ENCODE measurements at regions not wholly inside any gene's neighbourhood (a gene's known extent, or its start where the extent isn't known, plus 50 kb on each side); places are given as distances from the start of the nearest gene placed in this dataset.
A peak's percentile ranks its signal among the peaks of the same experiment; 100 is the strongest.

DNA sequence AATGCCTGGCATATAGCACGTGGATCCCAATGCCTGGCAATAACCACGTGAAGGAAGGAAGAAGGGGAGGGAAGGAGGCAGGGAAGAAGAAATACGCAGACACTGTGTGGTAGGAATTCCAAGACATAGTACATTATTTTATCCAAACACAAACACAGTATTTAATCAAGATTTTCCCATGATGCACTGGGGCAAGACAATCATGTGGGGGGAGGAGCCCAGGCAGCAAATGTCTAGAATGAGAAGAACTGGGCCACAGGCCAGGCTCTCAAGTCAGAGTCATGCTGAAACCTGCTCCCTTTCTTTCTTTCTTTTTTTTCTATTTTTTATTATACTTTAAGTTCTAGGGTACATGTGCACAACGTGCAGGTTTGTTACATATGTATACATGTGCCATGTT is 717.9 kb downstream of the UQCRFS1 start:
- DNase-seq, result no peak

- no peak for DNase-seq
Observed at GRCh38 chr19:28494461-28494860, 718.5 kb downstream of the UQCRFS1 start.

DNA sequence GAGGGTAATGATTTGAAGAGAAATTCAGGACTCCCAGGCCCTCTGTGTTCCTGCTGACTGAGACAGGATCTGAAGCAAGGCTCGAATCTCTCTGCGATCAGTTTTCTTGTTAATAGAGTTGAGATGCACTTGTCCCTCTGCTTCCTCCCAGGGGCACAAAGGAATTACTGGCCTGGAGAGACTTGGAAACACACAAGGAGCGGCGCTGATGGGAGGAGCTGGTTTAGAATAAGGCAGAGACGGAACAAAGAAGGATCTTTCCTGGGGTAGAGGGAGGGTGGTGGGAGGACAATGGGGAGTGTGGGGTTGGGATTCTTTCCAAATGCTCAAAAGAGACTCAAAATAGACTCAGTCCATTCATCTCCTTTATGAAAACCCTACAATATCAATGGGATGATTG is 719.1 kb downstream of the UQCRFS1 start:
- no peak for DNase-seq

DNA sequence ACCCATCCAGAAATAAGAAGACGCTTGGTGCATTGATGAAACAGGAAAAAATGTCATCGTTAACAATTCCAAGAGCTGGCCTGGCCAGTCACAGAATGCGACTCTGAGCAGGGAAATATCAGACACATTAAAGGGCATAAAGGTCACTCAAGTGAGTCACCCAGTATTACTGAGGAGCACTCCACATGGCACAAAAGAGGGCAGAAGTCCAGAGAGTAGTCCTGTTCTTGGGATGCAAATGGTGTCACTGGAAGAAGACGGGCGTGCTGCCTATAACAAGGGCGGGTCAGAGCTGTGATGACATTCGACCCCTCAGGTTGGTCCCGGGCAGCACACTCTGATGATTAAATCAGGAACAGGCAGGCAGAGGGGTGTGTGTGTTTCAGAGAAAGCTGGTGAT is 720.3 kb downstream of the UQCRFS1 start:
- DNase-seq, result no peak

DNA sequence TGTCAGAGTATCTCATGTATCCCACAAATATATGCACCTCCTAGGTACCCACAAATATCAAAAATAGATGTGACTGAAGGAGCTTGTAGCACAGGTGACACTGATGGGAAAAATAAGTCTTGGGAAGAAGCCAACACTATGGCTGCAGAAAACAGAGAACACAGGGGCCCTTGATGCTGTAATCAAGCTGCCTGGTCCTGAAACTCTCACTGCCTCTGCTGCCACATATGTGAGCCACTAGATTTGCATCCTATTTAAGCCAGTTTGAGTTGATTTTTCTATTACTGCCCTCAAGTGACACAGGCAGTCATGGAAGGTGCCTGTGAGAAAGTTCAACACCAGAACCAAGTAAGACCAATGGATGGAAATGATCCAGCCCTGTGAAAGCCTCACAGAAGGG is 720.8 kb downstream of the UQCRFS1 start:
- DNase-seq, result no peak

DNA sequence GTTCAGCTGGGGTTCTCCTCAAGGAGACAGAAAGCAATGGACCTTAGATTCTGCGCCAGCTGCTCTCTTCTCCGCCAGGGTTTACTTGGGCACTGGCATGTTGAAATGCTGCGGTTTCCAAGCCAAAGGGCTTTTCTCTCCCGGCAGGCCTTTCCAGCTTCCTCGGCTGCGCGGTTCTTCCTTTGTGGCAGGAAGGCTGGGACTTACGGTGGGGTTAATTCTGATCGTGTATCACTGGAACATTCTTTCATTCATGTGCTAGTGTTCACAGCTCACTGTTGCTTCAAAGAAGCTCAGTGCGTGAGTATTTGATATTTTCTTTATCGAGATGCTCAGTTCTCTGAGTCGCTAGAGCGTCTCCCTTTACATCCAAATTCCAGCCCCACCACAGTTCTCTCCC is 723.2 kb downstream of the UQCRFS1 start:
- DNase-seq, result no peak

DNA sequence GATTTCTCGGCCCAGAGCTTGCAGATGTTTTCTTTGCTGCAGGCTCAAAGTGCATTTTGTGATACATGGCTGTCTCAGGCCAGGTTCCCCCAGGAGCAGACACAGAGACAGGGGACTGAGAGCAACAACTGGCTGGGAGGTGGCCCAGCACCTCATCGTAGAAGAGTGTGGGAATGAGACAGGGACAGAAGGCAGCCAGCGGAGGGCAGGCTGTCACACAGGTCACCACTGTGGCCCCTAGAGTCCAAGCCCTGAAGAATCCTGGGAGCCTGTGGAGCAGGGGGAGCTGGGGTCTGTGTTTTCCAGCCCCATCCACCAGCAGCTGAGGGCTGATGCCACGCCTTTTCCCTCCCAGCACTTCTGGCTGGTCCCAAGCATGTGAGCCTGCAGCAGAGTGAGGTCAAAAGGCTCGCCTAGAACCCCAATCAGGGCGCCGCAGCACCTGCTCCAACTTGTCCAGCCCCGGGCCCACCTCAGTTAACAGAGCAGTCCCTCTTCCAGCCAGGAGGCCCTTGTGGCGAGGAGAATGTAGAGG is 723.8 kb downstream of the UQCRFS1 start:
- no peak for DNase-seq

- DNase-seq, result no peak
Observed at GRCh38 chr19:28487999-28488398, 725.0 kb downstream of the UQCRFS1 start.

DNA sequence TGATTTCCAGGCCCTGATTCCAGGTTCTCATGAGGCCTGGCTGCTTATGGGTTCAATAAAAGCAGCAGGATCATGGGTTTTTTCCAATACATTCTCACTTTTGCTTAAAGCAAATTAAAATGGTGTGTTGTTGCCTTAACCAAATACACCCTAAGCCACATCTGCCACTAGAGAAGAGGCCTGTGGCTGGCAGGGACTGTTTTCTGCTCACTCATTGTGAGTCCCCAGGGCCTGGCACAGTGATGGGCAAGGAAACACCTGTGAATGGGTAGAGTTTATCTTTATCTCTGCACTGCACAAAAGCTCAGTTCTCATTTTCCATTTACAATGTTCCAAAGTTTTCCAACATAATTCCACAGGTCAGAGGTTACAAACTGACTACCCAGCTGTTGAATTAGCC is 726.0 kb downstream of the UQCRFS1 start:
- DNase-seq, result no peak

GRCh38 chr19:28486473-28486872 is 726.5 kb downstream of the UQCRFS1 start:
- no peak for DNase-seq

DNA sequence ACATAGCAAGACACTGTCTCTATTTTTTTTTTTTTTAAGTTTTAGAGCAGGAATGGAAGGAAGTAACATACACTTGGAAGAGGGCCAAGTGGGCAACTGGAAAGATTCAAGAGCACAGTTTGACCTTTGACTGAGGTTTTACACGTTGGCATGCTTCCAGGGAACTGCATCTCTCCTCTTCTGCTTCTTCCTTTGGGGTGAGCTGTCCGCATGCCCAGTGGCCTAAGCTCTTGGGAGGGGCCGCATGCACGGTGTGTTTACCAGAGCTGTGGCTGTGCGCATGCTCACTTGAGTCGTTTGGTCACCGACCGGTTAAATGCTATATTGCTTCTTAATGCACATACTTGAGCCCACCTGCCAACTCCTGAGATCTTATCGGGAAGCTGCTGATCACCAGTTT is 727.7 kb downstream of the UQCRFS1 start:
- no peak for DNase-seq

- no peak for DNase-seq
Observed at GRCh38 chr19:28483197-28483596, 729.8 kb downstream of the UQCRFS1 start.

DNA sequence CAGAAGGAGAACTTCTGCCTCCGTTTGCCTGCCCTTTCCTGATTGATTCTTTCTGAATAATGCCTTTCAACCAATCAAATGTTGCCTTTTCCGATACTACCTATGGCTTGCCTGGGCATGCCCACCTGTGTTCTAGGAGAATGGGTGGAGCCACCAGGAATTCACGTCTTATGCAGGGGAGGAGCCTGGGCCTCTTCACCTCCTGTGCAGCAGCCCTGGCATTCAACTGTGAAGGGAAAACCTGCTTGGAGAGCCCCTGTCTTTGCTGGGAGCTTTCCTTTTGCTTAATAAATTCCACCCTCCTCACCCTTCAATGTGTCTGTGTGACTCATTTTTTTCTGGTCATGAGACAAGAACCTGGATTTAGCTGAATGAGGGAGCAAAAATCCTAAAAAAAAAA is 730.7 kb downstream of the UQCRFS1 start:
- DNase-seq, result no peak

GRCh38 chr19:28481674-28482073 is 731.3 kb downstream of the UQCRFS1 start:
- no peak for DNase-seq

GRCh38 chr19:28475525-28475924 is 737.4 kb downstream of the UQCRFS1 start:
- DNase-seq, result no peak

- no peak for DNase-seq
Observed at GRCh38 chr19:28472843-28473242, 740.1 kb downstream of the UQCRFS1 start.

DNA sequence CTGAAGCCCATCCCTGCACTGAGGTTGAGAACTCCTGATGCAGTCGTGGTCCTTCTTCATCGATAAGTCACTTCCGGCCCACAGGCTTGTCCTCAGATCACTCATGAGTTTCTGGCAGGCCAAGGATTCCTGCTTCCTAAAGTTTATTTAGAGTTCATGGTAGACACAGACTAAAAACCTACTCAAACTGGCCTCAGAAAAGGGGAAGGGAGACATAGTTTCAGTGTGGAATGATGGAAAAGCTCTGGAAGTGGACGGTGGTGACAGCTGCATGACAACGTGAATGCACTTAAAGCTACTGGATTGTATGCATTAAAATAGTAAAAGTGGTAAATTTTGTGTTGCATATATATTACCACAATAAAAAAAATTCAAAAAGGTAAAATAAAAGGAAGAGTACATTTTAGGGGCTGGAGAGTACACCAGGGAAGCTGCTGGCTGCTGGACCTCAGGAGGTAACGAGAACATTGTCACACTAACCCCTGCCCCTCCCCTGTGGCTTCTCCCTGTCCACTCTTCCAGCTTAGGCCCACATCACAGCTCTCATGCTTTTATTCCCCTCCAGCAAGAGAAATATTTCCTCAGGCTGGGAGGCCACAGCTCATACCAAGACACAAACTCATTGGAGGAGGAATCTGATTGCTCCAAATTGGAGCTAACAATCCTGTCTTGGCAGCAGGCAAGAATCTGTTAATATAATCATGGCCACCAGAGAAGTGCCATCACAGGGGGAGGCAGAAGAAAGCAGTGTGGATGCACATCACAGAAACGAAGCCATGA is 741.0 kb downstream of the UQCRFS1 start:
- no peak for DNase-seq

DNA sequence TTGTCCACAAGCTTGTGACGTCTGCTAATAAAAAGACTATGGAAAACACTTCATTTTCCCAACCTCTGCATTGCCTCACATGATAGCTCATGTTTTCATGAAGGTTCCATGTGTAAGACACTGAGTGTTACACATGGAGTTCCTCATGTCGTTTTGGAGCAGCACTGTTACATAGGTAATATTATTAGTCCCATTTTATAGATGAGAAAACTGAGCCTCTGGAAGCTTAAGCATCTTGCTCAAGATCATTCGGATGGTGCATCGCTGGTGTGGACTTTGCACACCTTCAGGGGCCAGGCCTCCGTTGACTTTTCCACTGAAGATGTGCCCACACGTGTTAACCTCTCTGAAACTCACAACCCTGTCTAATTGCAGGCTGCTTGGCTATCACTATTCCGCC is 743.4 kb downstream of the UQCRFS1 start:
- DNase-seq, result no peak

DNA sequence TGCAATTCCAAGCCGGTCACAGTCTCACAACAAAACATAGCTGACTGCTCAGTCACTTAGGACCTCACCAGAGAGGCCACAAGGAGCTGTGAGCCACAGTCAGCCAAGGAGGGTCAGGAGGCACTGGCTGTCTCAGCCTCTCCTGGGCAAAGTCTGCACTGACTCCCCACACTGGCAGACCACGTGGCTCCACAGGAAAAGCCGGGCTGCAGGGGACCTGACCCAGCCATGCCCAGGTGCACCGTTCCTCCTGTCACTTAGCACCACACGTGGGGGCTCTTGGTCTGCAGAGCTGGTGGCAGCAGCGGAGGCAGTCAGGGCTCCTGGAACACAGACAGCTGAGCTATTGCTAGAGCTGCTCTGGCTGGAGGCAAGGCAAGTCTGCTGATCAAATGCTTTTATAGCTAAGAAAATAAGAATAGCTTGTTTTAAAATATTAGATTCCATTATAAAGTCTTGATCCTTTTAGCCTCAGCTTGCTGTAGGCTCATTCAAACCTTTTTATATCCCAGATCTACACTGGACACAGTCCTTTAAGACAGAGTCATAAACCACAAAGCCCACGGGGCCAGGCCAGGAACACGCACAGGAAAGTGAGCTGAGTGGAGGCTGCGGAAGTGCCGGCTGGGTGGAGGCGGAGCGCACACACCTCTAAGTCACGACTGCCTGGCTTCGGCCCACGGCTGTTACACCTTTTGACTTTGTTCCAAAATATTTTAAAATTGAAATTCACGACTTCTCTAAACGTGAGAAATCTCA is 744.1 kb downstream of the UQCRFS1 start:
- no peak for DNase-seq

- DNase-seq, result peak; percentile 49
Observed at GRCh38 chr19:28466107-28467045, 746.6 kb downstream of the UQCRFS1 start.

DNA sequence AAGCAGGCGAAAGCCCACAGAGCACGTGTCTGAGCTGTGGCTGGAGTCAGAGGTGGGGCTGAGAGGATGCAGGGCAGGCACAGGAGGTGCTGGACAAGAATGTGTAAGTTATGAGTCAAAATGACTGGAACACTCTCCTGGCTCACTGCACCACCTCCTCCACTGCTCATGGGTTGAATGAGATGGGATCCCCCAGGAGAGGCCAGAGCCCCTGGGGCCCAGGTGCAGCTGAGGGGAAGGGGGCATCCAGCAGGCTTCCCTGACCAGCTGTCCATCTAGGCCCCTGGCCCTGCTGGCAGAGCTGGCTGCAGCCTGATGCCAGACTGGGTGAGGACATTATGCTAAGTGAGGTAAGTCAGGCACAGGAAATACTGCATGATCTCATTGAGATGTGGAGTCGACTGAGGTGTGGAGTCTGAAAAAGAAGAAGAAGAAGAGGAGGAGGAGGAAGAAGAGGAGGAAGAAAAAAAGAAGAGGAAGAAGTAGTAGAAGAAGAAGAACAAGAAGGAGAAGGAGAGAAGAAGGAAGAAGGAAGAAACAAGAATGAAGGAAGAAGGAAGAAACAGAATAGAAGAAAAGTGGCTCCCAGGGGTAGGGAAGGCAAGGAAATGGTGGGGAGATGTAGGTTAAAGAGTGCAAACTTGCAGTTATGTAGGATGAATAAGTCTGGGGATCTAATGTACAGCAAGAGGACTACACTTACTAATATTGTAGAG is 747.4 kb downstream of the UQCRFS1 start:
- DNase-seq, result no peak

DNA sequence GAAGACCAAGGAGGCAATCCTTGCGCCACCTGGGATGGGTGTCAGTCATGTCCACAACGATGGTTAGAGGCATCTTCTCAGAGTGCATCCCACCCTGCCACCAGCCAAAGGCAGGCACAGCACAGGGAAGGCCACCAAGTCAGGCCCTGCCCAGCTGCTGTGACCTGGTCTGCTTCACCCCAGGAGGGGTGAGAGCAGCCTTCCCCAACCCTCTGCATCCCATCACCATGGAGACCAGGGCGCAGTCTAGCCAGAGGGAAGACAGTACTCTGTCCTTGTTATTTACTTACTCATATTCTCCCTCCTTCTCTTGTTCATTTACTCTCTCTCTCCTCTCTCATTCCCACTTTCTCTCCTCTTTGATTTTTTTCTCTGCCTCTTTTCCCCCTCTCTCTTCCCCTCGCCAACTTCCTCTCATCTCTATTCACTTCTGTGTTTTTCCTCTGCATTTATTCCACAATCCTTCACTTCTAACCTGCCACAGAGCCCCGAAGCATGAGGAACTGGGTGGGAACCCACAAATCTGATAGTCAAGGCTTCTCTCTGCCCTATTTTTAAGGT is 749.4 kb downstream of the UQCRFS1 start:
- no peak for DNase-seq

All from left hindlimb (tissue), 1 donor.